NCI-H1417 treated with DMSO at 0.1 percent for 48 hours (cell line): ENCODE measurements at regions not wholly inside any gene's neighbourhood (a gene's known extent, or its start where the extent isn't known, plus 50 kb on each side); places are given as distances from the start of the nearest gene placed in this dataset.
"Not testable (repeated sequence)": the region's sequence is repeated elsewhere in the genome, so short reads cannot be mapped to it uniquely, and the experiment has no call there.

Experiments used
- DNase-seq: peaks from one replicate; lab custom pipeline; 2025; lab: John Stamatoyannopoulos, UW

DNA sequence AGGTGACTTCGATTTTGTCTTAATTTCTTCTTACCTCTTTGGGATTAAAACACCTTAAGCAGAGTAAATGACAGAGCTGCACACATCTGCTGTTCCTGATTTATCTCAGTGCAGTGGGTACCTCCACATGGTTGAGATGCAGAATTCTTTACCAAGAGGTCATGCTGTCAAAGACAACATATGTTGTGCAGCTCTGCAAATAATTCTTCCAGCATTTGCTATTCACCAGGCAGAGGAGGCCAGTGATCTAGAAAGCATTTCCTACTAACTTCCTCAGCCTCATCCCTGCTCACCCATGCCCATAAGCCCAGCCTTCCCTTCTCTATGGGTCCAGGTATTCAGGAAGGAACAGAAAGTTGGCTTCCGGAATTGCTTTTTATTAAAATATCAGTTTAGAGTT is 109.3 kb downstream of the THBS2 start:
- no peak for DNase-seq

- no peak for DNase-seq
Measured at GRCh38 chr6:169142538-169142844, 111.2 kb downstream of the THBS2 start.

DNA sequence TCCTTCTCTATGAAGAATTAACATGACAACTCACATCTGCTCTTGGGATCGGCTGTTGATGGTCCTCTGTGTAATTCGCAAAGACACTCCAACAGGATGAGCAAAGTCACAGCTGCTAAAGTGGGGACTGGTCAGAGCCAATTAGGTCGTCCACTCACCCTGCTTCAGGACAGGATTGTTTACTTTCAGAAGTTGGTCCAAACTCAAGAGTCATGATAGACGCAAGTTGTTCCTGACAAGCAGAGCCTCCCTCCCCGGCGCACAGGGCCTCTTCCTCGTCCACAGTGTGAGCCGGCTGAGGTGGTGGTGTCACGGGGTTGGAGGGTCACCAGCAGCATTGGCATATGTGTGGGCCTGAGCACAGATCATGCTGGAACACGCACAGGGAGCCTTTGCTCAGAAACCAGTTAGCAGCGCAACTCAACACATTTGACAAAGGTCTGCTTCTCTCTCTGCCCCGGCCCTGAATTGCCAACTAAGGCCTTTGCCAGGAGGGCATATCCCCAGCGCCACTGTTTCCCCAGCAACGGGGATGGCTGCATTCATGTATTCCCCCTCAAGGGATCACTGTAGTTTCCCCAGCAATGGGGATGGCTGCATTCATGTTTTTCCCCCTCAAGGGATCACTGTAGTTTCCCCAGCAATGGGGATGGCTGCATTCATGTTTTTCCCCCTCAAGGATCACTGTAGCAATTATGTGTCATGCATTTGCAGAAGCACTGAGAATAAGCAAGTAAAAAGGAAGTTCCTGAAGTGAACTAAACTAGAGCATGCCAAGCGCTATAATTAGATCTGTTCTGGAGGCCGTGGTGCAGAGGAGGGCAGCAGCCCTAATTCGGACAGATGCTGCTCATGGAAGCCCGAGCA is 111.7 kb downstream of the THBS2 start:
- no peak for DNase-seq

- no peak for DNase-seq
Measured at GRCh38 chr6:169140986-169141495, 112.6 kb downstream of the THBS2 start.

- no peak for DNase-seq
Measured at GRCh38 chr6:169139179-169139971, 114.3 kb downstream of the THBS2 start.

- DNase-seq = no peak
Measured at GRCh38 chr6:169132352-169132940, 121.2 kb downstream of the THBS2 start.

GRCh38 chr6:169131390-169131789 is 122.3 kb downstream of the THBS2 start:
- no peak for DNase-seq

DNA sequence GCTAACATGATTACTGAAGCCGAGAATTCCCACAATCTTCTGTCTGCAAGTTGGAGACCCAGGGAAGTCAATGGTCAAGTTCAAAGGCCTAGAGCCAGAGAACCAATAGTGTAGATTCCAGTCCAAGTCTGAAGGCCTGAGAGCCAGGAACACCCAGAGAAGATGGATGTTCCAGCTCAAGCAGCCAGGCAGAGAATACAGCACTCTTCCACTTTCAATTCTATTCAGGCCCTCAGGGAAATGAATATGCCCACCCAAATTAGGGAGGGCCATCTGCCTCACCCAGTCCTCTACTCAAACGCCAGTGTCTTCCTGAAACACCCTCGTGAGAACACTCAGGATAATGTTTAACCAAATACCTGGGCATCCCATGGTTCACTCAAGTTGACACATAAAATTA is 123.5 kb downstream of the THBS2 start:
- no peak for DNase-seq

GRCh38 chr6:169121013-169121412 is 132.6 kb downstream of the THBS2 start:
- no peak for DNase-seq

- no peak for DNase-seq
Measured at GRCh38 chr6:169119669-169120068, 134.0 kb downstream of the THBS2 start.

DNA sequence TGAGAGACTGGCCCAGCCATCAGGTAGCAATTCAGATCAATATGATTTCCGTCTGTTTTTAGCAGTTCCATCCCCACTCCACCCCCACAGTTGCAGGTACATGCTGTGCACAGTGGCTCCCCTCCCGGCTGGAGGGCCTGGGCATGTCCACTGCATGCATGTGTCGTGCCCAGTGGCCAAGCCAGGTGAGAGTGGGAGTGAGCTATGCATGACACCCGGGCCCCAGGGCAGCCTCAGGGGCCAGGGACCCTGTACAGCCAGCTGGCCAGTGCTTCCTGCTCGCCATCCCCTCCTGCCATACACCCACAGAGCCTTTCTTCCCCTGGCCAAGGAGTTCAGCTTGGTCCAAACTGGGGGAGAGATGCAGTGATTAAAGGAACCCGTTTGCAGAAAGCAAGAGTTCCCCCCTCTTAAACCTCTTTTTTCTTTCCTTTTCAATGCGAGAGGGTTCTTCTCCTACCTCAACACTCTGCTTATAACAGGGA is 135.3 kb downstream of the THBS2 start:
- no peak for DNase-seq

DNA sequence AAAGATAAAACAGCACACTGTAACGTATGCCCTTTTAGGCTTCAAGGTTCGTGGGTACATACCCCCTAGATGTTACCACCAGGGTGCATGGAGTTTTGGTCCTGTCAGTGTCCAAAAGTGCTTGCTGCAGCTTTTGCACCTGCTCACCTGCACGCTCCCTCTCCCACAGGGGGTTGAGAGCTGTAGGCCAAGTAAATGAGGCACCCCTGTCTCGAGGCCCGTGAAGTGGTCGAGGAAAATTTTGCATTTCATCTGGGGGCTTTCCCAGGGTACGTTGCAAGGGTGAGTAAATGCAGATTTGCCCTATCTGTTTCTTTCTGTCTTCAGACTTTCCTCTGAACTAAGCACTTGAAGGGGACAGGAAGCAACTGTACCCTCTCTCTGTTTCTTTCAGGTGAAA is 136.0 kb downstream of the THBS2 start:
- no peak for DNase-seq

- DNase-seq = no peak
Measured at GRCh38 chr6:169115632-169116031, 138.0 kb downstream of the THBS2 start.

- not testable (repeated sequence) for DNase-seq
Measured at GRCh38 chr6:169114632-169115031, 139.0 kb downstream of the THBS2 start.

- DNase-seq = no peak
Measured at GRCh38 chr6:169112483-169113320, 140.9 kb downstream of the THBS2 start.

DNA sequence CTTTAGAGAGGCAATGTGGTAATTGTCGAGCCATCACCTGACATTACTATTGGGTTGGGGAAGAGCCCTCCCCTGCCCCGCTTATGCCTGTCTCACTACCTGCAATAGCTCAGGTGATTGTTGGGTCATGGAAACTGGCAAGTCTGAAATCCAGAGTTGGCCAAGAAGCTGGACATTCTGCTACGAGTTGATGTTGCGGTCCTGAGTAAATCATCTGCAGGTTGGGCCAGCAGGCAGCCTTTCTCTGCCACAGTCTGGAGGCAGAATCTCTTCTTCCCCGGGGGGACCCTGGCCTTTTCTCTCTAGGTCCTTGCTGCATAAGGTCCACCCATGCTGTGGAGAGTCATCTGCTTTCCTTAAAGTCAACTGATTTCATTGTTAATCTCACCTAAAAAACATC is 142.4 kb downstream of the THBS2 start:
- DNase-seq = no peak

DNA sequence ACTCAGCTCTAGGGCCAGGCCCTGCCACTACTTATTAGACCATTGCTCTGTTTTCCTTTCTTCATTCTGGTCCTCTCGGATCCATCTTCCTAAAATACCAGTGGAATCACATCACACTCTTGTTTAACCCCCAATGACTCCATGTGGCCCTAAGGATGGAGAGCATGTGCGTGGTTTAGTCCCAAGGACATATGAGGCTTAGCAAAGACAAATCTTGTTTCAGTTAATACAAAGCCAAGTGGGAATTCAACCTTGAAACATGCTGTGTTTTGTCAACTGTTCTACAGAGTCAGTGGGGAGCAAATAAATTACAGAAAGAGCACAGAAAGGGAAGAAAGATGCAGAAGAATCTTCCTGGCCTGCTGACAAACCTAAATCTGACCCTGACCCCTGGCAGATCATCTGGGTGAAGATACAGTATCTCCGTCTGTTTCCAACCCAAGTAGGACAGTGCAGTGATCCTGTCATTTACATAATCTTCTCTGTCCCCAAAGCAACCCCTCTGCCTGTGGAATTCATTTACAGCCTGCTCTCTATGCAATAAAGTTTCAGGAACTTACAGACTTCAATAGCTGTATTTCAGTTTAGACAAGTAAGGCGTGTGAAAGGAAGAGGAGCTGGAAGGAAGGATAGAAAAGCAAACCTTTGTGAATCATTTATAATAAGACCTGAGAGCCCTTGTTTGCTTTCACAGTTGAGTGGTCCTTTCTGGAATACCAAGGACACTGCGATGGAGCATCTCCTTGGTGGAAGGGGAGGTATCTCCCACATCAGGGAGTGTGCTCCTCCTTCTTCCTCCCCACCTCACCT is 144.0 kb downstream of the THBS2 start:
- no peak for DNase-seq

- no peak for DNase-seq
Measured at GRCh38 chr6:169108753-169109152, 144.9 kb downstream of the THBS2 start.

DNA sequence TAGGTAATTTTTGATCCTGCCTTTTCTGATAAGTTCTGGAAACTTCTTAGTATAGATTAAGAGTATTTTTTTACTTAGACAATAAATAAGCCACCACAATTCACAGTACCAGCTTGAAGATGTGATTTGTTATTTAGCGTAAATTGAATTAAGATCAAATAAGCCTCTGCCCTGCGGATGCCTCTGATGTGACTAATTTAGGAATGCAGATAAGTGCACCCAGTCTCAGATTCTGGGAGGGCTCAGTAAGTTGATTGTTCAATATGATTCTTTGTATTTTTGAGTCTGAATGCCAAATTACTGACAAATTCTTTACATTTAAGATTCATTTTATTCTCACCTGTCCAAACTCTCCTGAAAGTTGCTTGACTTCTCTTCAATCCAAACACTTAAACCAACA is 147.5 kb downstream of the THBS2 start:
- no peak for DNase-seq

- DNase-seq = no peak
Measured at GRCh38 chr6:169101981-169102380, 151.7 kb downstream of the THBS2 start.
